ENCODE measurements at regions not wholly inside any gene's neighbourhood (a gene's known extent, or its start where the extent isn't known, plus 50 kb on each side); places are given as distances from the start of the nearest gene placed in this dataset.

DNA sequence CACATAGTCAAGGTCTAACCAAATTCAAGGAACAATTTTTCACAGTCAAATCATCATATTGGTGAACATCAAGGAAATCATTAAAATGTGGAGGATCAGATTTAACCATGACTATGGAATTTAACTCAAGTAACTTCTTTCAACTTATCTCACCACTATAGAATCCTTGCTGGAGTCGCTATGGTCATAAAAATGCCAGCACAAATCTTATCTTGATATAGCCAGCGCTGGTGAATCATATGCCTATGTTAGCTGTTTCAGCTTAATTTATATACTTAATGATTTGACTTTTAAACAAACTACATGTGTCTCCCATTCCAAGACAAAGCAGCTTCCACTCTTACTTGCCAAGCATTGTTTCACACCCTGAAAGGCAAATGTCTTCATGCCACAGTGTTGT, 416.4 kb downstream of the CDH11 start:
- TF ChIP-seq CTCF (optimal IDR thresholded peaks at IDR 0.05 in 1 of 3, IDR thresholded peaks at IDR 0.05 in 1 of 3, conservative IDR thresholded peaks at IDR 0.05 in 1 of 3; ENCODE audit: extremely low read depth in 1 of 3, insufficient read depth in 2 of 3, low read length in 3 of 3) (no peak), EZH2 (IDR thresholded peaks at IDR 0.05; ENCODE audit: low read length) (no peak)

Measured in keratinocyte (primary cell).